Kasumi-1 (cell line): ENCODE measurements at regions not wholly inside any gene's neighbourhood (a gene's known extent, or its start where the extent isn't known, plus 50 kb on each side); places are given as distances from the start of the nearest gene placed in this dataset.
"Not testable (repeated sequence)": the region's sequence is repeated elsewhere in the genome, so short reads cannot be mapped to it uniquely, and the experiment has no call there.

Experiments used
- DNase-seq, 2 experiments: peaks; one replicate each; lab custom pipeline; 2025; lab: John Stamatoyannopoulos, UW

DNA sequence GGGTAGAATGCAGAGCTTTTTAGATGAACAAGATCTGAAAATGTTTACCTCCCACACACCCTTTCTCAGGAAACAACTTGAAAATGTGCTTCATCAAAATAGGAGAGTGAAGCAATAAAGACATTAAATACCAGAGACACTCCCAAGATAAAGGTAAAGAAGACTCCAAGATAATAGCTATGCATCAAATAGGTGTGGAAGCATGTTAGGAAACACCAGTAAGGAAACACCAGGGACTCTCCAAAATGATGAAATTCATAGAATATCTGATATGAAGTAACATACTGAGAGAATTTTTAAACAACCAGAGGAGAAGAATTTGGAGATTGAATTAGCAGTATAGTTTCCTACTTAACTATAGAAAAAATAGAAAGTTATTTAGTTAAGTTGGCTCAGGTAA, 57.0 kb downstream of the OR10A6 start:
- DNase-seq = no peak

DNA sequence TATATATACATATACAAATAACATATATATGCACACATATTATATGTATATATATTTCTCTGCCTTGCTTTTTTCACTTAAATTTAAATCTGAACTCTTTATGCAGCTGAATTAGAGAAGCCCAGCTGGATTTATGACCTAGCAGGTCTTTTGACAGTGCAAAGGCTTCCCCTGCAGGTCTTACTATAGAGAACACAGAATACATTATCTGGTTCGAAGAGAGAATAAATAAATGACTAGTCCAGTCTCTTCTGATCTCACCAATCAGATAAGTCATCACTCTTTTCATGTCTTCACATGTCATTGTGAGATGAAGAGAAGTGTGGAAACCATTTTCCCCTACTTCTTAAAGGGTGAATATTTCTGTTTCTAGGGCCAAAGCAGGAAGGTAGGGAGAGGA, 58.2 kb downstream of the OR10A6 start:
- DNase-seq = no peak

DNA sequence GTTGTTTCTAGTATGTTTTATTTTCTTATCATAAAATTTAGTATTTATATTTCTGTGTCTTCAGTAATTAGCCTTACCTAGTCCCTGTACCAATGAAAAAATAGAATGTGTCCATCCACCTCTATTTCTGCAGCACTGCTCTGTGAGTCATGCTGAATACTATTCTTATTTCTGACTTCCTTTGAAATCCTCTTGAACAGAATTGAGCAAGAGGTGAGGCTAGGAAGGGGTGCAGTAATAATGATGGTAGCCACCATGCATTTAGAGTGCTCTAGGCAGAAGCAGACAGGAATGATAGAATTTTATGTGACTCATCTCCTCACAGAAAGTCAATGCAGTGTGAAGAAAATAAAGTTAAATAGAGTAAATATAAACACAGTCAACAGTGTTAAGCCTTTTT, 60.0 kb downstream of the OR10A6 start:
- DNase-seq = no peak

DNA sequence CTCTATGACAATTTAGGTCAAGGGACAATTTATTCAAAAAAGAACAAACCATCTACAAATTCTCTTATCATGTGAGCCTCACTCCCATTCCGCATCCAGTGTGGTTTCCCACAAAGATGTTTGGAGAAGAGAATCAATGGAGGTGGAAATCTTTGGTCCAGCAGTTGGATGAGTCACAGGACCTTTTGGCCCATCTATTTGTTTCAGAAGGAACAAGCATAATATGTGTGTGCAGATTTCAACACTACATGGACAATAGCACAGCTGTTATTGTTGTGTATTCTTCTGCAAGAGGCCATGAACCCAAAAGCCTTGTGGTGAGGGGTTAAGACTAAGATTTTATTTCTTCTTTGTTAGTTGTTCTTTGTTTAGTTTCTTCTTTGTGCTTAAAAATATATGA, 61.6 kb downstream of the OR10A6 start:
- DNase-seq = no peak

DNA sequence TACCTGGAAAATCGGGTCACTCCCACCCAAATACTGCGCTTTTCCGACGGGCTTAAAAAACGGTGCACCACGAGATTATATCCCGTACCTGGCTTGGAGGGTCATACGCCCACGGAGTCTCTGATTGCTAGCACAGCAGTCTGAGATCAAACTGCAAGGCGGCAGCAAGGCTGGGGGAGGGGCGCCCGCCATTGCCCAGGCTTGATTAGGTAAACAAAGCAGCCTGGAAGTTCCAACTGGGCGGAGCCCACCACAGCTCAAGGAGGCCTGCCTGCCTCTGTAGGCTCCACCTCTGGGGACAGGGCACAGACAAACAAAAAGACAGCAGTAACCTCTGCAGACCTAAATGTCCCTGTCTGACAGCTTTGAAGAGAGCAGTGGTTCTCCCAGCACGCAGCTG, 64.5 kb upstream of the OR5P2 start:
- DNase-seq = not testable (repeated sequence)

DNA sequence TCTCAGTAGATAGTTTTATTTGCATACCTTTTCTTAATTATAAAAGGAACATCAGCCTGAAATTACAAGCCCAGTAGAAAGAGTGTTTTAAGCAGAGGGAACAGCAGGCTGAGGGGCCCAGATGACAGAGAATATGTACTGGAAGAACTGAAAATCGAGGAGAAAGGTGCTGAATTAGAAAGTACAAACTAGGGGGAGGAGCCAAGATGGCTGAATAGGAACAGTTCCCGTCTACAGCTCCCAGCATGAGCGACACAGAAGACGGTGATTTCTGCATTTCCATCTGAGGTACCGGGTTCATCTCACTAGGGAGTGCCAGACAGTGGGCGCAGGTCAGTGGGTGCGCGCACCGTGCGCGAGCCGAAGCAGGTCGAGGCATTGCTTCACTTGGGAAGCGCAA, 64.1 kb upstream of the OR5P2 start:
- not testable (repeated sequence) for DNase-seq

DNA sequence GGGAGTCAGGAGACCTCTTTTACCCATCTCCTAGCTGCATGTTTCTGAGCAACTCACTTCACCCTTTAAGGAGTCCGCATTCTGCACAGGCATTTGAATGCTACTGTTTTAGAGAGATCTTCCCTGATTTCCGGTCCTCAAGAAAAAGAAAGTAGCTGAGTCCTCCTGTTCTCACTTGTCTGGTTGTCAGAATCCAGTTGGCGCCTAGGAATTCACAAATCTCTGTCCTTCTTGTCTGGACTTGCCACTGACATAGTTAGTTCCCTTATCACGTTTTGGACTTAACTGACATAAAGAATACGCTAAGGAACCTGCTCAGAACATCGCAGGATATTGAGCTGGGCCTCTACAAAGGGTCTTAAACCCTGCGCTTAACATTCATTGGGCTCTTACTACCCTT, 61.3 kb upstream of the OR5P2 start:
- no peak for DNase-seq

DNA sequence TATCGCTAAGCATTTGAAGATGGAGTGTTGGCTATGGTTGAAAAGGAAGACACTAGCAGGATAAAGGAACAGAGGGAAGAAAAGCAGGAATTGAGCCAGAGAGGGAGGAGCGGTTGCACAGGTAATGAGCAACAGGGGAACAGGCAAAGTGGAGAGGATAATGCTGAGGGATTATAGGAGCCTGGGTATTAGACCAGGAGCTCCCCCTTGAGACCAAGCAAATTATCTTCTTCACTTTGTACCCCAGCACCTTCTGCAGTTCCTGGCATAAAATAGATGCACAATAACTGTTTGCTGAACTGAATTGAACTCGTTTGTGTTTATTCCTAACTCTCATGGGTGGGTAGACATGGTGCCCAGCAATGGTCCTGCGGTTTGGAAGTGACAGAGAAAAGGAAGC, 54.6 kb upstream of the OR5P2 start:
- DNase-seq = peak in 1 of 2 experiments; percentile 1

DNA sequence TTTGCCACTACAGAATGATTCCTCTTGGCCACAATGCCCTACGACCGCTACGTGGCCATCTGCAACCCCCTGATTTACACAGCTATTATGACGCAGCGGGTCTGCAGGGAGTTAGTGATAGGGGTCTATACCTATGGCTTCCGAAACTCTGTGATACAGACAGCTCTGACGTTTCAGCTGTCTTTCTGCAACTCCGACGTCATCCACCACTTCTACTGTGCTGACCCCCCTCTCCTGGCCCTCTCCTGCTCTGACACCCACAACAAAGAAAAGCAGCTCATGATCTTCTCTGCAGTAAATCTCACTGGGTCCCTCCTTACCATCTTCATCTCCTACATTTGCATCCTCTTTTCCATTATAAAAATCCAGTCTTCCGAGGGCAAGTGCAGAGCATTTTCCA, 52.3 kb upstream of the OR5P2 start:
- DNase-seq = no peak
